Neural cell (in vitro differentiated cells): ENCODE measurements at regions not wholly inside any gene's neighbourhood (a gene's known extent, or its start where the extent isn't known, plus 50 kb on each side); places are given as distances from the start of the nearest gene placed in this dataset.

Experiments used
- EP300 ChIP-seq: fragments of 450-650 bp; conservative IDR thresholded peaks from 2 replicates; pipeline ENCODE4 v1.6.1; 2014; ENCODE audit warnings: antibody characterized with exemption, mild to moderate bottlenecking, moderate library complexity; ENCODE audit not compliant: poor library complexity, severe bottlenecking
- MXI1 ChIP-seq: fragments of 450-650 bp; conservative IDR thresholded peaks from 2 replicates; pipeline ENCODE4 v1.6.1; 2014; ENCODE audit warnings: antibody characterized with exemption, mild to moderate bottlenecking; ENCODE audit not compliant: poor library complexity, severe bottlenecking
- TF ChIP-seq, protein P1 (sequence below): fragments of 450-650 bp; IDR thresholded peaks from 2 replicates; pipeline ENCODE4 v1.5.1; 2014; ENCODE audit warnings: antibody characterized with exemption, mild to moderate bottlenecking, moderate library complexity; ENCODE audit not compliant: poor library complexity, severe bottlenecking
- TF ChIP-seq, protein P2 (sequence below): IDR thresholded peaks from 2 replicates; pipeline ENCODE4 v1.6.1; 2012; ENCODE audit warnings: borderline replicate concordance

GRCh38 chr9:14031060-14031414 lies 282.9 kb downstream of the NFIB start:
- TF ChIP-seq MXI1: no peak
- TF ChIP-seq, protein P1, sequence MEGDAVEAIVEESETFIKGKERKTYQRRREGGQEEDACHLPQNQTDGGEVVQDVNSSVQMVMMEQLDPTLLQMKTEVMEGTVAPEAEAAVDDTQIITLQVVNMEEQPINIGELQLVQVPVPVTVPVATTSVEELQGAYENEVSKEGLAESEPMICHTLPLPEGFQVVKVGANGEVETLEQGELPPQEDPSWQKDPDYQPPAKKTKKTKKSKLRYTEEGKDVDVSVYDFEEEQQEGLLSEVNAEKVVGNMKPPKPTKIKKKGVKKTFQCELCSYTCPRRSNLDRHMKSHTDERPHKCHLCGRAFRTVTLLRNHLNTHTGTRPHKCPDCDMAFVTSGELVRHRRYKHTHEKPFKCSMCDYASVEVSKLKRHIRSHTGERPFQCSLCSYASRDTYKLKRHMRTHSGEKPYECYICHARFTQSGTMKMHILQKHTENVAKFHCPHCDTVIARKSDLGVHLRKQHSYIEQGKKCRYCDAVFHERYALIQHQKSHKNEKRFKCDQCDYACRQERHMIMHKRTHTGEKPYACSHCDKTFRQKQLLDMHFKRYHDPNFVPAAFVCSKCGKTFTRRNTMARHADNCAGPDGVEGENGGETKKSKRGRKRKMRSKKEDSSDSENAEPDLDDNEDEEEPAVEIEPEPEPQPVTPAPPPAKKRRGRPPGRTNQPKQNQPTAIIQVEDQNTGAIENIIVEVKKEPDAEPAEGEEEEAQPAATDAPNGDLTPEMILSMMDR: no peak
- TF ChIP-seq EP300: no peak
- TF ChIP-seq, protein P2, sequence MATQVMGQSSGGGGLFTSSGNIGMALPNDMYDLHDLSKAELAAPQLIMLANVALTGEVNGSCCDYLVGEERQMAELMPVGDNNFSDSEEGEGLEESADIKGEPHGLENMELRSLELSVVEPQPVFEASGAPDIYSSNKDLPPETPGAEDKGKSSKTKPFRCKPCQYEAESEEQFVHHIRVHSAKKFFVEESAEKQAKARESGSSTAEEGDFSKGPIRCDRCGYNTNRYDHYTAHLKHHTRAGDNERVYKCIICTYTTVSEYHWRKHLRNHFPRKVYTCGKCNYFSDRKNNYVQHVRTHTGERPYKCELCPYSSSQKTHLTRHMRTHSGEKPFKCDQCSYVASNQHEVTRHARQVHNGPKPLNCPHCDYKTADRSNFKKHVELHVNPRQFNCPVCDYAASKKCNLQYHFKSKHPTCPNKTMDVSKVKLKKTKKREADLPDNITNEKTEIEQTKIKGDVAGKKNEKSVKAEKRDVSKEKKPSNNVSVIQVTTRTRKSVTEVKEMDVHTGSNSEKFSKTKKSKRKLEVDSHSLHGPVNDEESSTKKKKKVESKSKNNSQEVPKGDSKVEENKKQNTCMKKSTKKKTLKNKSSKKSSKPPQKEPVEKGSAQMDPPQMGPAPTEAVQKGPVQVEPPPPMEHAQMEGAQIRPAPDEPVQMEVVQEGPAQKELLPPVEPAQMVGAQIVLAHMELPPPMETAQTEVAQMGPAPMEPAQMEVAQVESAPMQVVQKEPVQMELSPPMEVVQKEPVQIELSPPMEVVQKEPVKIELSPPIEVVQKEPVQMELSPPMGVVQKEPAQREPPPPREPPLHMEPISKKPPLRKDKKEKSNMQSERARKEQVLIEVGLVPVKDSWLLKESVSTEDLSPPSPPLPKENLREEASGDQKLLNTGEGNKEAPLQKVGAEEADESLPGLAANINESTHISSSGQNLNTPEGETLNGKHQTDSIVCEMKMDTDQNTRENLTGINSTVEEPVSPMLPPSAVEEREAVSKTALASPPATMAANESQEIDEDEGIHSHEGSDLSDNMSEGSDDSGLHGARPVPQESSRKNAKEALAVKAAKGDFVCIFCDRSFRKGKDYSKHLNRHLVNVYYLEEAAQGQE: no peak
